ENCODE measurements at regions not wholly inside any gene's neighbourhood (a gene's known extent, or its start where the extent isn't known, plus 50 kb on each side); places are given as distances from the start of the nearest gene placed in this dataset.

DNA sequence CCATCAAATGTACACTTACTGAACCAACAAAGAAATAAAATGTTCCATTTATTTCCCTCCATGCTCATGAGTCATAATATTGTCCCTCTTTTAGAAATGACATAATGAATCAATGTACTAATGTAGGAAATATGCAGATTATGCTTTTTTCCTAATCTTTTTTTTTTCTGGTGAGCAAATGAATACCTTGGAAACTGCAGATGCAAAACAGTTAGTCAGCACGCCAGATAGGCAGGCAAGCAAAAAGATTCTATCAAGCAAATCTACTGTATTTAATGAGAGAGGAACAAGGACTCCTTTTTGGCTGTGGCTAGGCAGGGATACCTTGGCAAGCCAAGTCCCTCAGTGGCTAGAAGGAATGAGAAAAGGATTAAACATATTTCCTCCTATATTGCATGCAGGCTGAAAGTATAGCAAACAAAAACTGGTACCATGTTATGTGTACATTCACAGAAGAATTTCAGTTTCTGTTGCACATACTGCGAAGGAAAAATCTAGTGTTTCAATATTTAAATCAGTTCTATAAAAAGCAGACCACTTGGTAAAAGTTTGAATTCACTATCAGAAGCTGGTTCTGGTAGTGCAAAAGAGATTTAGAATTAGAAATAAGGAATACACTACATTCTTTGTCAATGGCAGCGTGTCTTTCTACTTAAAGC, 605.4 kb downstream of the TLE1 start:
- Mint-ChIP-seq H3K4me3 (no peak overlapping the region), H3K36me3 (ENCODE audit: low read depth) (no peaks in the 10 kb centered on the region), H3K27me3 (ENCODE audit: low read depth) (no peaks in the 10 kb centered on the region), H3K27ac (no peak overlapping the region), H3K4me1 (peaks cover 37% of the 10 kb centered on the region), H3K9me3 (no peaks in the 10 kb centered on the region)
- TF ChIP-seq, protein P1, sequence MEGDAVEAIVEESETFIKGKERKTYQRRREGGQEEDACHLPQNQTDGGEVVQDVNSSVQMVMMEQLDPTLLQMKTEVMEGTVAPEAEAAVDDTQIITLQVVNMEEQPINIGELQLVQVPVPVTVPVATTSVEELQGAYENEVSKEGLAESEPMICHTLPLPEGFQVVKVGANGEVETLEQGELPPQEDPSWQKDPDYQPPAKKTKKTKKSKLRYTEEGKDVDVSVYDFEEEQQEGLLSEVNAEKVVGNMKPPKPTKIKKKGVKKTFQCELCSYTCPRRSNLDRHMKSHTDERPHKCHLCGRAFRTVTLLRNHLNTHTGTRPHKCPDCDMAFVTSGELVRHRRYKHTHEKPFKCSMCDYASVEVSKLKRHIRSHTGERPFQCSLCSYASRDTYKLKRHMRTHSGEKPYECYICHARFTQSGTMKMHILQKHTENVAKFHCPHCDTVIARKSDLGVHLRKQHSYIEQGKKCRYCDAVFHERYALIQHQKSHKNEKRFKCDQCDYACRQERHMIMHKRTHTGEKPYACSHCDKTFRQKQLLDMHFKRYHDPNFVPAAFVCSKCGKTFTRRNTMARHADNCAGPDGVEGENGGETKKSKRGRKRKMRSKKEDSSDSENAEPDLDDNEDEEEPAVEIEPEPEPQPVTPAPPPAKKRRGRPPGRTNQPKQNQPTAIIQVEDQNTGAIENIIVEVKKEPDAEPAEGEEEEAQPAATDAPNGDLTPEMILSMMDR (IDR thresholded peaks at IDR 0.05; ENCODE audit: unreplicated experiment in 3 of 3): no peak

DNA sequence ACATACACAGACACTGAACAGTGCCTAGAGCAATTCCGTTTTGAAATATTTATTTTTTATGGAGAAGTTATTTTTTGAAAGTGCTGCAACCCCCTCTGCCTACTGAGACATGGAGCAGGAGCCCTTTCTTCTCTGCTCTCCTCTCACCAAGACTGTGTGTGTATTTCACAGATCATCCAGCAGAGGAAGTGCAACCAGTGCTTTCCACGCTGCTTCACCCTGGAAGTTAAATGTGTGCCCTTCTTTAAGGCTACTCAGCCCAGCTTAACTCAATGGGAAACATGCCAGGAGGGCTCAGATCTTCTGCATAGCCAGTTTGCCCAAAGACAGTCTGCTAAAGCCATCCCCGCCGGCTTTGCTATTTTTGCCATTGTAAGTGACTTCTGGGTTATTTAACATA, 606.3 kb downstream of the TLE1 start:
- H3K27ac Mint-ChIP-seq: peak overlapping the region in 2 of 3 experiments; percentile 2 to 16
- H3K36me3 Mint-ChIP-seq (ENCODE audit: low read depth): no peaks in the 10 kb centered on the region
- H3K4me1 Mint-ChIP-seq: peaks cover 41% of the 10 kb centered on the region
- H3K9me3 Mint-ChIP-seq: no peaks in the 10 kb centered on the region
- no peaks in the 10 kb centered on the region for H3K27me3 Mint-ChIP-seq (ENCODE audit: low read depth)
- H3K4me3 Mint-ChIP-seq: no peak overlapping the region
- TF ChIP-seq, protein P1 (IDR thresholded peaks at IDR 0.05; ENCODE audit: unreplicated experiment in 3 of 3): peak; percentile 32 to 45 (median 39)

DNA sequence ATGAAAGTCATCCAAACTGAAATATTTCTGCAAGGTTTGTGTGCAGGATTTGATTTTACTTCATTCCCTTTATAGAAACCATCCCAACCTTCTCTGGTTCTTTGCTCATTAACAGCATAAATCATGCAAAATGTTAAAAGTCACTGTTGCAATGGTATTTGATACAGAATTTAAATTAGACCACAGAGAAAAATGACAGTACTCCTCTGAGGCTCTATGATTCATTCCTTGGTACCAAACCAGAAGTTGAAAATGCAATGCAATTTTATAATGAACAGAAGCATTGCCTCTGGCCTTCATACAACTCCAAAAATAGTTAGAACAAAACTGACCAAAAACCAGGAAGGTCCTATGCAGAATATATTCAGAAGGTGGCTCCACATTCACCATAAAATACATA, 607.1 kb downstream of the TLE1 start:
- Mint-ChIP-seq H3K4me3 (no peak overlapping the region), H3K27me3 (ENCODE audit: low read depth) (no peaks in the 10 kb centered on the region), H3K4me1 (peaks cover 50% of the 10 kb centered on the region), H3K36me3 (ENCODE audit: low read depth) (no peaks in the 10 kb centered on the region), H3K9me3 (no peaks in the 10 kb centered on the region), H3K27ac (no peak overlapping the region)
- TF ChIP-seq, protein P1 (IDR thresholded peaks at IDR 0.05; ENCODE audit: unreplicated experiment in 3 of 3): no peak

DNA sequence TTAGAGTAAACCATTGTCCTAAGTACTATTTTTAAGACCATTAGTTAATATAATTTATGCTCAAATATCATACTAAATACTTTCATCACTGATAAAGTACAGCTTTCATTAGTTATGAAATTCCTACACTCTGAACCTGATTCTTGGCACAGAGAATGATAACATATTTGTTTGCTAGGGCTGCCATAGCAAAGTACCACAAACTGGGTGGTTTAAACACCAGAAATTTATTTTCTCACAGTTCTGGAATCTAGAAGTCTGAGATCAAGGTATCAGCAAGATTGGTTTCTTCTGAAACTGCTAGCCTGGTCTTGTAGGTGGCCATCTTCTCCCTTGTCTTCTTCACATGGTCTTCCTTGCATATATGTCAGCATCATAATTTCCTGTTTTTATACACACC, 608.4 kb downstream of the TLE1 start:
- H3K4me3 Mint-ChIP-seq: no peak overlapping the region
- no peaks in the 10 kb centered on the region for H3K27me3 Mint-ChIP-seq (ENCODE audit: low read depth)
- H3K36me3 Mint-ChIP-seq (ENCODE audit: low read depth): no peaks in the 10 kb centered on the region
- TF ChIP-seq, protein P1 (IDR thresholded peaks at IDR 0.05; ENCODE audit: unreplicated experiment in 3 of 3): no peak
- H3K27ac Mint-ChIP-seq: no peak overlapping the region
- peaks cover 50% of the 10 kb centered on the region for H3K4me1 Mint-ChIP-seq
- H3K9me3 Mint-ChIP-seq: no peaks in the 10 kb centered on the region

DNA sequence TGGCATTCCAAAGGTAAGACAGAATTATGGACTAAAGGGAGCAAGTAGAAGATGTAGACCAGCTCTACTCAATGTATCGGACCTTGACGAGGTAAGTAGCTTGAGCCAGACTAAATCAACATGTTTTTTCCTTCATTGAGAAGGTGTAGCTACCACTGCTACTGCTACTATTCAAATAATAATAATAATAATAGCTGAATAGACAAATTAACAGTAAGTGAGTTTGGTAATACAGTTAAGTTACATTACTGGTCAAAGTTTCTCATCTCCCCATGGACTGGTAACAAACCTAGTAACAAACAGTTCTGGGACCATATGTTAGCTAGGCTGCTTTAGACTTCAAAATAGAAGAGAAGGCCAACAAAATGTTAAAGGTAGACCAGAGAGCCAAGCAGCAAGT, 609.2 kb downstream of the TLE1 start:
- H3K36me3 Mint-ChIP-seq (ENCODE audit: low read depth): no peaks in the 10 kb centered on the region
- no peak overlapping the region for H3K4me3 Mint-ChIP-seq
- TF ChIP-seq, protein P1 (IDR thresholded peaks at IDR 0.05; ENCODE audit: unreplicated experiment in 3 of 3): no peak
- no peaks in the 10 kb centered on the region for H3K9me3 Mint-ChIP-seq
- H3K4me1 Mint-ChIP-seq: peaks cover 46% of the 10 kb centered on the region
- no peak overlapping the region for H3K27ac Mint-ChIP-seq
- H3K27me3 Mint-ChIP-seq (ENCODE audit: low read depth): no peaks in the 10 kb centered on the region

DNA sequence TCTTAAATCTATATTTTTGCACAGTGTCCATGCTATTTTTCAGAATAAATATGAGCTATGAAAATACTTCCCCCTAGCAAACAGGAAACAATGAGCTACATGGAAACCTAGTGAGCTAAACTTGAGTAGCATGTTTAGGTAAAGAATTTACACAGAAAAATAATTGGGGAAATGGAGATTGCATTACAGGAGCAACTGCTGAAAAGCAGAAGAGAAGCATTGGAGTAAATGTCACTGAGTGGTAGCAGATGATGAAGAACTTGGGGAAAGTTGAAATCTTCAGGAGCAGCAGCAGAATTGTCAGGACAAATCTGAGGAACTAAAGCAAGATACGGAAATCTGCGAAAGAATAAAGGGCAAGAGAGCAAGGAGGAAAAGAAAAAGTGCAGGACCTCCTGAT, 610.3 kb downstream of the TLE1 start:
- peak overlapping the region in 2 of 3 experiments; percentile 57 to 60 for H3K27ac Mint-ChIP-seq
- TF ChIP-seq, protein P1 (IDR thresholded peaks at IDR 0.05; ENCODE audit: unreplicated experiment in 3 of 3): no peak
- peaks cover 47% of the 10 kb centered on the region for H3K4me1 Mint-ChIP-seq
- H3K36me3 Mint-ChIP-seq (ENCODE audit: low read depth): no peaks in the 10 kb centered on the region
- H3K9me3 Mint-ChIP-seq: no peaks in the 10 kb centered on the region
- H3K27me3 Mint-ChIP-seq (ENCODE audit: low read depth): no peaks in the 10 kb centered on the region
- H3K4me3 Mint-ChIP-seq: no peak overlapping the region
